ENCODE measurements at regions not wholly inside any gene's neighbourhood (a gene's known extent, or its start where the extent isn't known, plus 50 kb on each side); places are given as distances from the start of the nearest gene placed in this dataset.
"Not testable (repeated sequence)": the region's sequence is repeated elsewhere in the genome, so short reads cannot be mapped to it uniquely, and the experiment has no call there.

- Histone ChIP-seq H3K9ac (ENCODE audit: low read depth, low read length) (no peak overlapping the region), H3K4me1 (ENCODE audit: insufficient read depth, low read length) (no peaks in the 10 kb centered on the region), H3K36me3 (ENCODE audit: insufficient read depth, low read depth, low read length) (no peaks in the 10 kb centered on the region), H3K27me3 (ENCODE audit: insufficient read depth, low read length) (no peaks in the 10 kb centered on the region), H3K9me3 (ENCODE audit: insufficient read depth, low read depth, low read length) (peaks cover 8% of the 10 kb centered on the region), H3K4me3 (ENCODE audit: low read length) (no peak overlapping the region), H3K27ac (ENCODE audit: low read length) (no peak overlapping the region)
Observed at GRCh38 chr2:7154656-7155055, 237.4 kb downstream of the RNF144A start.

- Histone ChIP-seq H3K9ac (ENCODE audit: low read depth, low read length) (no peak overlapping the region), H3K4me3 (ENCODE audit: low read length) (no peak overlapping the region), H3K9me3 (ENCODE audit: insufficient read depth, low read depth, low read length) (no peaks in the 10 kb centered on the region), H3K4me1 (ENCODE audit: insufficient read depth, low read length) (peaks cover 7% of the 10 kb centered on the region; the same call in 1 of the 2 replicates), H3K36me3 (ENCODE audit: insufficient read depth, low read depth, low read length) (no peaks in the 10 kb centered on the region), H3K27ac (ENCODE audit: low read length) (no peak overlapping the region), H3K27me3 (ENCODE audit: insufficient read depth, low read length) (no peaks in the 10 kb centered on the region)
Observed at GRCh38 chr2:7161501-7161900, 244.3 kb downstream of the RNF144A start.

DNA sequence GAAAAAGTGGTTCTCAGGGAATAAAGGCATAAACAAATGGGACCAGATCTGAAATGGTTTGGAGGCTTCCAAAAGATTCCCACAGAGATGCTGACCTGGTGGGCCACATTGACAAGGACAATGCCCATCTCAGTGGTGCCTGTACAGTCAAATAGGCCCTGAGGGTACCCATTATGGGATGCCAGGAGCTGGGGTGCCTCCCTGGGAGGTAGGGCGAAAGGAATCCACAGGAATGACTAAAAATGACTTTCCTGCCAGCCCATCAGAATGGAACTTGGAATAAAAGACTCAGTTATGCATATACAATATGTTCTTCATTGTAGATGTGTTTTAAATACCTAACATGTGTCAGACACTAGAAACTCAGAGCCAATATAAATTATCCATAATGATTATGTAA lies 248.5 kb downstream of the RNF144A start:
- no peaks in the 10 kb centered on the region for H3K27me3 ChIP-seq (ENCODE audit: insufficient read depth, low read length)
- no peaks in the 10 kb centered on the region for H3K36me3 ChIP-seq (ENCODE audit: insufficient read depth, low read depth, low read length)
- no peak overlapping the region for H3K27ac ChIP-seq (ENCODE audit: low read length)
- H3K4me3 ChIP-seq (ENCODE audit: low read length) = no peak overlapping the region
- H3K9ac ChIP-seq (ENCODE audit: low read depth, low read length) = no peak overlapping the region
- no peaks in the 10 kb centered on the region for H3K9me3 ChIP-seq (ENCODE audit: insufficient read depth, low read depth, low read length)
- H3K4me1 ChIP-seq (ENCODE audit: insufficient read depth, low read length) = peaks cover 7% of the 10 kb centered on the region; the same call in 1 of the 2 replicates

- Histone ChIP-seq H3K9ac (ENCODE audit: low read depth, low read length) (no peak overlapping the region), H3K4me3 (ENCODE audit: low read length) (no peak overlapping the region), H3K27ac (ENCODE audit: low read length) (no peak overlapping the region), H3K27me3 (ENCODE audit: insufficient read depth, low read length) (no peaks in the 10 kb centered on the region), H3K9me3 (ENCODE audit: insufficient read depth, low read depth, low read length) (no peaks in the 10 kb centered on the region), H3K4me1 (ENCODE audit: insufficient read depth, low read length) (no peaks in the 10 kb centered on the region), H3K36me3 (ENCODE audit: insufficient read depth, low read depth, low read length) (no peaks in the 10 kb centered on the region)
Observed at GRCh38 chr2:7167801-7168411, 250.7 kb downstream of the RNF144A start.

DNA sequence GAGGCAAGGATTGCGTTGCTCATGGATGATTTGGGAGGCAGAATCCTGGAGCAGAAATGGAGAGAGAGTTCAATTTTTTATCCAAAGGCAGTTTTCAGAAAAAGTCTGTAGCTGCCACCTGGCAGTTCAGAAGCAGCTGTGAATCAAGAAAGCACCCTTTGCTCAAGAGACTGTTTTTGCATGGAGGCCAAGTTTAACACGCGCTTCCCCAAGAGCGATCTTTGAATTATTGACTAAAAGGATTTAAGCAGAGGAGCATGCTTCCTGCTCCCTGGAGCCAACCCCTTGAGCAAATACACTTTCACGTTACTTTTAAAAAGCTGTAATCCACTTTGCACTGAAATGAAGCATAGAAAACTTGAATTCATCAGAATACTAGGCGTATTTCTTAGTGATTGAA lies 252.4 kb downstream of the RNF144A start:
- Histone ChIP-seq H3K9me3 (ENCODE audit: insufficient read depth, low read depth, low read length) (no peaks in the 10 kb centered on the region), H3K27ac (ENCODE audit: low read length) (no peak overlapping the region), H3K9ac (ENCODE audit: low read depth, low read length) (no peak overlapping the region), H3K4me1 (ENCODE audit: insufficient read depth, low read length) (no peaks in the 10 kb centered on the region), H3K36me3 (ENCODE audit: insufficient read depth, low read depth, low read length) (no peaks in the 10 kb centered on the region), H3K4me3 (ENCODE audit: low read length) (no peak overlapping the region), H3K27me3 (ENCODE audit: insufficient read depth, low read length) (no peaks in the 10 kb centered on the region)

DNA sequence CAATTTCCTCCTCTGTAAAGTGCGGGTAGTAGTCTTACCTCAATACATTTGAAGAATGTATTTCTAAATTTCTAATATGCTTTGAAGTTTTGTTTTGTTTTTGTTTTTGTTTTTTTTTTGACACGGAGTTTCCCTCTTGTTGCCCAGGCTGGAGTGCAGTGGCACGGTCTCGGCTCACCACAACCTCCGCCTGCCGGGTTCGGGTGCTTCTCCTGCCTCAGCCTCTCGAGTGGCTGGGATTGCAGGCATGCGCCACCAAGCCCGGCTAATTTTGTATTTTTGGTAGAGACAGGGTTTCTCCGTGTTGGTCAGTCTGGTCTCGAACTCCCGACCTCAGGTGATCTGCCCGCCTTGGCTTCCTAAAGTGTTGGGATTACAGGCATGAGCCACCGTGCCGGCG lies 261.8 kb downstream of the RNF144A start:
- not testable (repeated sequence) for H3K27me3 ChIP-seq (ENCODE audit: insufficient read depth, low read length); H3K4me1 ChIP-seq (ENCODE audit: insufficient read depth, low read length); H3K9ac ChIP-seq (ENCODE audit: low read depth, low read length); H3K27ac ChIP-seq (ENCODE audit: low read length); H3K36me3 ChIP-seq (ENCODE audit: insufficient read depth, low read depth, low read length); H3K4me3 ChIP-seq (ENCODE audit: low read length); H3K9me3 ChIP-seq (ENCODE audit: insufficient read depth, low read depth, low read length)

DNA sequence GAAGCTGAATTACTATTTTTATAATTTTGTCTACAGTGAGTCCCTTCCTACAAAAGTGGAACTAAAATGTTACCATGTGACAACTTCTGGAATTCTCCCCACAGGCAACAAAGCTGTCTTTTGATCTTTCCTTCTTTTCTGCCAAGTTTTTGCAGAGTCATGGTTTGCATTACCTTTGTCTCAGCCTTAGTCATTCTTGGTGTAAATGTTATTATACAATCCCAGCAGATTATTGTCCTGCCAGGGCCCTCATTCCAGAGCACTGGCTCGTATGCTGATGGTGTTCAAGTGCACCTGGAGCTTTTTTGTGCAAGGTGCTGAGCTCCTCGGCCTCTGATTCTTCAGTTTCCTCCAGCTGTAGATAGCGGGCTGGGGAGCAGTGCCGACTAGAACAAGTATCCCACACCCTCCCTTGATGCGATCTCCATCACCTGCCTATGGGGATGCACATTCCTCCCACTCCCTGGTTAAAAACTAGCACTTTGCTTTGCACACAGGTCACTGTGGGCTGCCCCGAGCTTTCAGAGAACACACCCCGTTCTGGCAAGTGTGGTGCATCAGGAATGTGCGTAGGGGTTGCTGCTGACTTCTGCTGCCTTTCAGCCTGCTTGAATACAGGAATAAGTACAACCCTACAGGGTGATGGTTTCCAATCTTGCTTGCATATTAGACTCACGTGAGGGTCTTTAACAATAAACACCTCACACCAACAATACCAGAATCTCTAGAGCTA lies 263.6 kb downstream of the RNF144A start:
- Histone ChIP-seq H3K9ac (ENCODE audit: low read depth, low read length) (no peak overlapping the region), H3K27me3 (ENCODE audit: insufficient read depth, low read length) (no peaks in the 10 kb centered on the region), H3K4me1 (ENCODE audit: insufficient read depth, low read length) (peaks cover 12% of the 10 kb centered on the region; the same call in 1 of the 2 replicates), H3K27ac (ENCODE audit: low read length) (no peak overlapping the region), H3K4me3 (ENCODE audit: low read length) (no peak overlapping the region), H3K9me3 (ENCODE audit: insufficient read depth, low read depth, low read length) (no peaks in the 10 kb centered on the region), H3K36me3 (ENCODE audit: insufficient read depth, low read depth, low read length) (no peaks in the 10 kb centered on the region)

DNA sequence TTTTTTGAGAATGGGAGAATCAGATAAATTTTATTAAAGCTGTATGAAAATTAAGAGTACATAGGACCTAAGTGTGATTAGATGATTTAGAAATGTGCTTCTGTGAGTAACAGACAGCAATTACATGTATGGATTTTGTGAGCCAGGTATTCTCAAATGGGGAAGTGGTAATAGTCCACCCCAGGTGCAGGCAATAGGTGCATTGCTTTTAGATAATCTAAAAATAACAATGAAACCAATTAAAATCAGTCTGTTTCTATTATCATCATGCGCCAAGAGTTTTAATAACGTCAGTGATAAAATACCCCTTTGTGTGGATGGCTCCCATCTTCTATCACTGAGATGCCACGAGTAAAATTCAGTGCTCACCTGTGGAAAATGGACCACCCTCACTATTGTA lies 265.3 kb downstream of the RNF144A start:
- H3K36me3 ChIP-seq (ENCODE audit: insufficient read depth, low read depth, low read length) = no peaks in the 10 kb centered on the region
- H3K27ac ChIP-seq (ENCODE audit: low read length) = no peak overlapping the region

DNA sequence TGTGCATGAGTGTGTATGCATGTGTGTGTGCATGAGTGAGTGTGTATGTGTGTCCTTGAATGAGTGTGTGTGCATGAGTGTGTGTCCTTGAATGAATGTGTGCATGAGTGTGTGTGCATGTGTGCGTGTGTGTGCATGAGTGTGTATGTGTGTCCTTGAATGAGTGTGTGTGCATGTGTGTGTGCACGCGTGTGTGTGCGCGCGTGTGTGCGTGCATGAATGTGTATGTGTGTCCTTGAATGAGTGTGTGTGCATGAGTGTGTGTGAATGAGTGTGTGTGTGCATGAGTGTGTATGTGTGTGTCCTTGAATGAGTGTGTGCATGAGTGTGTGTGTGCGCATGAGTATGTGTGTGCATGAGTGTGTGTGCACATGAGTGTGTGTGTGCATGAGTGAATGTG lies 271.9 kb downstream of the RNF144A start:
- Histone ChIP-seq H3K9ac (ENCODE audit: low read depth, low read length) (no peak overlapping the region), H3K4me3 (ENCODE audit: low read length) (no peak overlapping the region), H3K36me3 (ENCODE audit: insufficient read depth, low read depth, low read length) (no peaks in the 10 kb centered on the region), H3K27me3 (ENCODE audit: insufficient read depth, low read length) (peaks cover 4% of the 10 kb centered on the region; the same call in 1 of the 2 replicates), H3K4me1 (ENCODE audit: insufficient read depth, low read length) (peaks cover 19% of the 10 kb centered on the region), H3K27ac (ENCODE audit: low read length) (no peak overlapping the region), H3K9me3 (ENCODE audit: insufficient read depth, low read depth, low read length) (no peaks in the 10 kb centered on the region)

More for the DNA sequence above, 265.3 kb downstream of the RNF144A start:
- H3K27me3 ChIP-seq (ENCODE audit: insufficient read depth, low read length) = no peaks in the 10 kb centered on the region
- no peak overlapping the region for H3K9ac ChIP-seq (ENCODE audit: low read depth, low read length)
- H3K4me1 ChIP-seq (ENCODE audit: insufficient read depth, low read length) = peaks cover 12% of the 10 kb centered on the region; the same call in 1 of the 2 replicates
- no peak overlapping the region for H3K4me3 ChIP-seq (ENCODE audit: low read length)
- H3K9me3 ChIP-seq (ENCODE audit: insufficient read depth, low read depth, low read length) = no peaks in the 10 kb centered on the region

- peaks cover 15% of the 10 kb centered on the region for H3K4me1 ChIP-seq (ENCODE audit: insufficient read depth, low read length)
- H3K36me3 ChIP-seq (ENCODE audit: insufficient read depth, low read depth, low read length) = no peaks in the 10 kb centered on the region
- H3K9me3 ChIP-seq (ENCODE audit: insufficient read depth, low read depth, low read length) = no peaks in the 10 kb centered on the region
- H3K27me3 ChIP-seq (ENCODE audit: insufficient read depth, low read length) = peaks cover 4% of the 10 kb centered on the region; the same call in 1 of the 2 replicates
- no peak overlapping the region for H3K9ac ChIP-seq (ENCODE audit: low read depth, low read length)
- no peak overlapping the region for H3K27ac ChIP-seq (ENCODE audit: low read length)
- no peak overlapping the region for H3K4me3 ChIP-seq (ENCODE audit: low read length)
Observed at GRCh38 chr2:7190587-7191324, 273.5 kb downstream of the RNF144A start.

GRCh38 chr2:7191932-7192331 lies 274.7 kb downstream of the RNF144A start:
- H3K9ac ChIP-seq (ENCODE audit: low read depth, low read length) = no peak overlapping the region
- H3K27me3 ChIP-seq (ENCODE audit: insufficient read depth, low read length) = peaks cover 4% of the 10 kb centered on the region; the same call in 1 of the 2 replicates
- H3K4me3 ChIP-seq (ENCODE audit: low read length) = no peak overlapping the region
- H3K36me3 ChIP-seq (ENCODE audit: insufficient read depth, low read depth, low read length) = no peaks in the 10 kb centered on the region
- H3K9me3 ChIP-seq (ENCODE audit: insufficient read depth, low read depth, low read length) = no peaks in the 10 kb centered on the region
- peaks cover 15% of the 10 kb centered on the region for H3K4me1 ChIP-seq (ENCODE audit: insufficient read depth, low read length)
- H3K27ac ChIP-seq (ENCODE audit: low read length) = no peak overlapping the region
